ENCODE measurements at regions not wholly inside any gene's neighbourhood (a gene's known extent, or its start where the extent isn't known, plus 50 kb on each side); places are given as distances from the start of the nearest gene placed in this dataset.

- H4K20me1 ChIP-seq (replicated peaks; ENCODE audit: control insufficient read depth, insufficient read depth, low read length), result no peaks in the 10 kb centered on the region
- H3K27me3 ChIP-seq (ENCODE audit: control insufficient read depth in 2 of 2, insufficient read depth in 2 of 2, low read length in 2 of 2), result no peaks in the 10 kb centered on the region; a peak in 2 of 5 replicates
- intact Hi-C loops (cut with micrococcal nuclease) (loop anchor here (10.0 kb wide), 2 partner anchors 140 to 390 kb away; no protein-coding TSS in a partner anchor), in situ Hi-C loops (cut with MboI) (no loop called here)
- 86% methylated on average over 1 of the region's 1 CpG for WGBS (ENCODE audit: insufficient coverage, low coverage, missing lambda C conversion rate)
- no TSS peak for BruUV-seq (replicated peaks)
- no peaks in the 10 kb centered on the region for H3K36me3 ChIP-seq (ENCODE audit: control insufficient read depth, insufficient read depth, low read length)
- DNase-seq (ENCODE audit: extremely low read depth in 1 of 4, low spot score in 3 of 4) (no peak), FAIRE-seq (no peak), ATAC-seq (no peak)
- no peak overlapping the region for H2AFZ ChIP-seq (ENCODE audit: low read depth, low read length)
- H3K4me3 ChIP-seq, result no peak overlapping the region
- peaks cover 5% of the 10 kb centered on the region; the same call in 1 of the 2 replicates for H3K9me3 ChIP-seq (replicated peaks; ENCODE audit: control insufficient read depth, insufficient read depth, low read depth, low read length)
- no peaks in the 10 kb centered on the region for H3K9me1 ChIP-seq (ENCODE audit: control insufficient read depth, insufficient read depth, low read length)
- no peak overlapping the region for H3K9ac ChIP-seq (ENCODE audit: insufficient read depth in 1 of 2, low read depth in 2 of 2, low read length in 2 of 2)
- ChIA-PET POLR2A (interaction anchor here (1.5 kb wide), 1 partner anchor 10 kb away, joined by 4 read pairs; no protein-coding TSS in a partner anchor), CTCF (ENCODE audit: low intra/inter-chr PET ratio) (no interaction called here)
- H3K4me2 ChIP-seq (ENCODE audit: insufficient read depth, low read length), result no peak overlapping the region
- H3K27ac ChIP-seq (ENCODE audit: extremely low read depth, low read depth, low read length), result no peak overlapping the region
- H3K79me2 ChIP-seq (ENCODE audit: control insufficient read depth, insufficient read depth, low read length), result no peaks in the 10 kb centered on the region
- H3K4me1 ChIP-seq (replicated peaks in 1 of 2; ENCODE audit: control insufficient read depth in 2 of 2, insufficient read depth in 2 of 2, low read length in 2 of 2), result peaks cover 4 to 28% of the 10 kb centered on the region in 2 experiments; a peak in 4 of 5 replicates
- no peak for TF ChIP-seq NCOA6 (IDR thresholded peaks at IDR 0.05)
- no peak for TF ChIP-seq BDP1 (IDR thresholded peaks at IDR 0.05; ENCODE audit: insufficient read depth, insufficient read length)
- no peak for TF ChIP-seq HES1 (IDR thresholded peaks at IDR 0.05; ENCODE audit: low read depth)
- no peak for TF ChIP-seq HSF4 (CRISPR knock-in tag; IDR thresholded peaks at IDR 0.05; ENCODE audit: borderline replicate concordance)
- no peak for TF ChIP-seq CHCHD3 (CRISPR knock-in tag; IDR thresholded peaks at IDR 0.05)
- no peak for TF ChIP-seq FOXP1 (CRISPR knock-in tag; IDR thresholded peaks at IDR 0.05)
- TF ChIP-seq YBX1 (IDR thresholded peaks at IDR 0.05), result no peak
- no peak for TF ChIP-seq SREBF1 (IDR thresholded peaks at IDR 0.05; ENCODE audit: borderline replicate concordance, low read depth, low read length)
- no peak for TF ChIP-seq ZBTB40 (IDR thresholded peaks at IDR 0.05)
- no peak for TF ChIP-seq ZBTB40 (CRISPR knock-in tag; IDR thresholded peaks at IDR 0.05)
- no peak for TF ChIP-seq JUNB (CRISPR knock-in tag; conservative IDR thresholded peaks at IDR 0.05)
- no peak for TF ChIP-seq THRB (CRISPR knock-in tag; conservative IDR thresholded peaks at IDR 0.05)
These were observed 183.8 kb upstream of the TCF21 start for GRCh38 chr6:133705066-133705465.

All from K562 (cell line).